22Rv1 (cell line): ENCODE measurements at regions not wholly inside any gene's neighbourhood (a gene's known extent, or its start where the extent isn't known, plus 50 kb on each side); places are given as distances from the start of the nearest gene placed in this dataset.

ENCODE experiments used
- ZFX ChIP-seq: fragments of 450-650 bp; IDR thresholded peaks from 2 replicates; pipeline ENCODE4 v1.6.1; 2017; ENCODE audit warnings: antibody characterized with exemption, borderline replicate concordance
- TF ChIP-seq, protein P1 (sequence below): fragments of 450-650 bp; IDR thresholded peaks from 2 replicates; pipeline ENCODE4 v1.5.1; 2017; ENCODE audit warnings: mild to moderate bottlenecking

DNA sequence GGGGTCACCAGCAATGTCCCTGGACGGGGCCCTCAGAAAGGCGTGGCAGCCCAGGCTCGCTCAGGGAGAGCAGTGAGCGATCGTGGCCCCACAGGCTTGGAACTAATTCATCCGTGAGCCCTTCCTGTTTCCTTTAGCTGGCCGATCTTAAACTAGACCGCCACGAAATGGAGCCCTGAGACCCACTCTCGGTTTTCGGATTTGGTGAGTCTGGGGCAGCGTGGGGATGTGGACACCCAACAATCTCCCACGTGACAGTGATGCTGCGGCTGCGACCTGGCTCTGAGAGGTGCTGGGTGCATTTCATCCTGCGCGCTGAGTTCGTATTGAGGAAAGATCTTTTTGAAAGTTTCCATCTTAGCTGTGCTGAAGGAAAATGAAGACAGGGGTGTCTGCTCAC, 501.3 kb upstream of the B3GAT1 start:
- TF ChIP-seq, protein P1, sequence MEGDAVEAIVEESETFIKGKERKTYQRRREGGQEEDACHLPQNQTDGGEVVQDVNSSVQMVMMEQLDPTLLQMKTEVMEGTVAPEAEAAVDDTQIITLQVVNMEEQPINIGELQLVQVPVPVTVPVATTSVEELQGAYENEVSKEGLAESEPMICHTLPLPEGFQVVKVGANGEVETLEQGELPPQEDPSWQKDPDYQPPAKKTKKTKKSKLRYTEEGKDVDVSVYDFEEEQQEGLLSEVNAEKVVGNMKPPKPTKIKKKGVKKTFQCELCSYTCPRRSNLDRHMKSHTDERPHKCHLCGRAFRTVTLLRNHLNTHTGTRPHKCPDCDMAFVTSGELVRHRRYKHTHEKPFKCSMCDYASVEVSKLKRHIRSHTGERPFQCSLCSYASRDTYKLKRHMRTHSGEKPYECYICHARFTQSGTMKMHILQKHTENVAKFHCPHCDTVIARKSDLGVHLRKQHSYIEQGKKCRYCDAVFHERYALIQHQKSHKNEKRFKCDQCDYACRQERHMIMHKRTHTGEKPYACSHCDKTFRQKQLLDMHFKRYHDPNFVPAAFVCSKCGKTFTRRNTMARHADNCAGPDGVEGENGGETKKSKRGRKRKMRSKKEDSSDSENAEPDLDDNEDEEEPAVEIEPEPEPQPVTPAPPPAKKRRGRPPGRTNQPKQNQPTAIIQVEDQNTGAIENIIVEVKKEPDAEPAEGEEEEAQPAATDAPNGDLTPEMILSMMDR, result no peak
- TF ChIP-seq ZFX, result no peak
